Vagina (tissue), 2 donors: ENCODE measurements at regions not wholly inside any gene's neighbourhood (a gene's known extent, or its start where the extent isn't known, plus 50 kb on each side); places are given as distances from the start of the nearest gene placed in this dataset.

ENCODE experiments used
- DNase-seq, 2 donors: peaks; one replicate each; pipeline ENCODE4 v3.0.0-alpha.2; 2017; ENCODE audit errors: extremely low spot score in 2 of 2
- H3K27ac ChIP-seq: fragments of 200-600 bp; sonication (generic); one replicate; pipeline ENCODE4 v1.5.1; 2019
- H3K27me3 ChIP-seq: fragments of 200-600 bp; sonication (generic); one replicate; pipeline ENCODE4 v1.5.1; 2019
- H3K36me3 ChIP-seq, 2 donors: fragments of 200-600 bp; sonication (generic); one replicate each; pipeline ENCODE4 v1.5.1; 2017 to 2019
- H3K4me1 ChIP-seq: fragments of 200-600 bp; sonication (generic); one replicate; pipeline ENCODE4 v1.5.1; 2019
- H3K4me3 ChIP-seq, 2 donors: fragments of 200-600 bp; sonication (generic); 1 replicate in 1 of 2; 2 replicates in 1 of 2; pipeline ENCODE4 v1.5.1; 2016 to 2019
- H3K9me3 ChIP-seq: fragments of 200-600 bp; sonication (generic); one replicate; pipeline ENCODE4 v1.5.1; 2019
- POLR2A ChIP-seq, 2 donors: fragments of 450-650 bp; IDR thresholded peaks; one replicate each; pipeline ENCODE4 v1.6.1; 2017; ENCODE audit warnings: antibody characterized with exemption in 2 of 2, mild to moderate bottlenecking in 2 of 2, moderate library complexity in 2 of 2
- POLR2AphosphoS5 ChIP-seq, 2 donors: sonication (generic); formaldehyde crosslinking; IDR thresholded peaks; one replicate each; pipeline ENCODE4 v1.9.0; 2017; ENCODE audit warnings: antibody characterized with exemption in 2 of 2, mild to moderate bottlenecking in 2 of 2, low read depth in 1 of 2; ENCODE audit not compliant: insufficient read depth in 1 of 2
- intact Hi-C: fragments of 100-400 bp; cut with DNase I; formaldehyde crosslinking; loops from one replicate; pipeline ENCODE4 v1.15.1; 2023
- TF ChIP-seq, protein P1 (sequence below), 3 experiments: fragments of 450-650 bp in 2 of 3; fragments of 200-600 bp in 1 of 3; sonication (generic) in 1 of 3; IDR thresholded peaks; one replicate each; pipeline ENCODE4 v1.5.1; 2017 to 2019; ENCODE audit warnings: antibody characterized with exemption in 3 of 3, mild to moderate bottlenecking in 2 of 3, moderate library complexity in 2 of 3

- intact Hi-C loops, result no loop called here
- DNase-seq, result no peak
- no peaks in the 10 kb centered on the region for H3K9me3 ChIP-seq
- H3K27me3 ChIP-seq, result no peaks in the 10 kb centered on the region
- H3K4me1 ChIP-seq, result peaks cover 28% of the 10 kb centered on the region
- peak overlapping the region; percentile 1 to 29 for H3K4me3 ChIP-seq
- no peaks in the 10 kb centered on the region for H3K36me3 ChIP-seq
- TF ChIP-seq POLR2A (IDR thresholded peaks at IDR 0.05) (no peak), POLR2AphosphoS5 (IDR thresholded peaks at IDR 0.05; ENCODE audit: insufficient read depth in 1 of 2, low read depth in 1 of 2) (no peak)
- TF ChIP-seq, protein P1, sequence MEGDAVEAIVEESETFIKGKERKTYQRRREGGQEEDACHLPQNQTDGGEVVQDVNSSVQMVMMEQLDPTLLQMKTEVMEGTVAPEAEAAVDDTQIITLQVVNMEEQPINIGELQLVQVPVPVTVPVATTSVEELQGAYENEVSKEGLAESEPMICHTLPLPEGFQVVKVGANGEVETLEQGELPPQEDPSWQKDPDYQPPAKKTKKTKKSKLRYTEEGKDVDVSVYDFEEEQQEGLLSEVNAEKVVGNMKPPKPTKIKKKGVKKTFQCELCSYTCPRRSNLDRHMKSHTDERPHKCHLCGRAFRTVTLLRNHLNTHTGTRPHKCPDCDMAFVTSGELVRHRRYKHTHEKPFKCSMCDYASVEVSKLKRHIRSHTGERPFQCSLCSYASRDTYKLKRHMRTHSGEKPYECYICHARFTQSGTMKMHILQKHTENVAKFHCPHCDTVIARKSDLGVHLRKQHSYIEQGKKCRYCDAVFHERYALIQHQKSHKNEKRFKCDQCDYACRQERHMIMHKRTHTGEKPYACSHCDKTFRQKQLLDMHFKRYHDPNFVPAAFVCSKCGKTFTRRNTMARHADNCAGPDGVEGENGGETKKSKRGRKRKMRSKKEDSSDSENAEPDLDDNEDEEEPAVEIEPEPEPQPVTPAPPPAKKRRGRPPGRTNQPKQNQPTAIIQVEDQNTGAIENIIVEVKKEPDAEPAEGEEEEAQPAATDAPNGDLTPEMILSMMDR (IDR thresholded peaks at IDR 0.05), result no peak
- peak overlapping the region; percentile 69 for H3K27ac ChIP-seq
Observed at GRCh38 chr6:146914489-146915483, 289.4 kb upstream of the STXBP5 start.

GRCh38 chr6:146915671-146916127 is 288.5 kb upstream of the STXBP5 start:
- TF ChIP-seq, protein P1 (IDR thresholded peaks at IDR 0.05), result no peak
- TF ChIP-seq POLR2A (IDR thresholded peaks at IDR 0.05) (no peak), POLR2AphosphoS5 (IDR thresholded peaks at IDR 0.05; ENCODE audit: insufficient read depth in 1 of 2, low read depth in 1 of 2) (no peak)
- intact Hi-C loops, result no loop called here
- H3K4me1 ChIP-seq, result peaks cover 28% of the 10 kb centered on the region
- no peak for DNase-seq
- no peaks in the 10 kb centered on the region for H3K36me3 ChIP-seq
- H3K27ac ChIP-seq, result peak overlapping the region; percentile 69
- peak overlapping the region in 1 of 2 donors; percentile 29 for H3K4me3 ChIP-seq
- no peaks in the 10 kb centered on the region for H3K9me3 ChIP-seq
- no peaks in the 10 kb centered on the region for H3K27me3 ChIP-seq

GRCh38 chr6:146916435-146917025 is 287.7 kb upstream of the STXBP5 start:
- Histone ChIP-seq H3K36me3 (no peaks in the 10 kb centered on the region), H3K9me3 (no peaks in the 10 kb centered on the region), H3K27me3 (no peaks in the 10 kb centered on the region), H3K27ac (no peak overlapping the region), H3K4me1 (peaks cover 28% of the 10 kb centered on the region), H3K4me3 (no peak overlapping the region)
- intact Hi-C loops, result no loop called here
- no peak for DNase-seq
- no peak for TF ChIP-seq POLR2AphosphoS5 (IDR thresholded peaks at IDR 0.05; ENCODE audit: insufficient read depth in 1 of 2, low read depth in 1 of 2)
- TF ChIP-seq, protein P1 (IDR thresholded peaks at IDR 0.05), result no peak
- no peak for TF ChIP-seq POLR2A (IDR thresholded peaks at IDR 0.05)

DNA sequence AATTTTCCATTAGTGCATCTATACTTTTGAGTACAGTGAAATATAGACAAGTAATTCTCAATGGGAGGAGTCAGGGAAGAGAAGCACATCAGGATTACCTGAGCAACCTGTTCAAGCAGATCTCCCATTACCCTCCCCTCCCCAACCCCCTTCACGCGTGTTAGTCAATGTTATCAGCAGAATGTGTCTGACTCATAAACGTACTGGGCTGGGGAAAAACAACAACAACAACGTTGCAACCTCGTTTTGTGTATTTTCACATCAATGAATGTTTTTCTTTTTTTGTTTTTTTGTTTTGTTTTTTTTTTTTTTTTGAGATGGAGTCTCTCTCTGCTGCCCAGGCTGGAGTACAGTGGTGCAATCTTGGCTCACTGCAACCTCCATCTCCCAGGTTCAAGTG is 287.0 kb upstream of the STXBP5 start:
- H3K27me3 ChIP-seq, result no peaks in the 10 kb centered on the region
- H3K4me3 ChIP-seq, result no peak overlapping the region
- no peaks in the 10 kb centered on the region for H3K36me3 ChIP-seq
- peaks cover 28% of the 10 kb centered on the region for H3K4me1 ChIP-seq
- DNase-seq, result no peak
- intact Hi-C loops, result no loop called here
- TF ChIP-seq POLR2A (IDR thresholded peaks at IDR 0.05), result no peak
- no peak overlapping the region for H3K27ac ChIP-seq
- H3K9me3 ChIP-seq, result no peaks in the 10 kb centered on the region

DNA sequence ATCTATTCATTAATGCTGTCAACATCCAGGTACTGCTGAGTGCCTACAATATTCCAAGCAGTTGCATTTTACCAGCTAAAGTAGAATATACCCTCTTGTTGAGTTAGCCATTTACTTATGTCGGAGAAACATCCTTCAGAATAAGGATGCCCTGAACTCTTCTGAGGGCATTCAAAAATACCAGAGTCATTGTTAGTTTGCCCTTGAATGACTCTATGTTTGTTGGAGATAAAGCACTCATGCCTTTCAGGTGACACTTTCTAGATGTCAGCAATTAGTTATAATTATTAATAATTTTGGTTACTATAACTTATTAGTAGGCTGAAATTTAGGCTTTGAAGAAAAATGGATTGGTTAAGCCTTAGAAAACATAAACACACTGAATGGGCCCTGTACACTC is 286.2 kb upstream of the STXBP5 start:
- Histone ChIP-seq H3K27me3 (no peaks in the 10 kb centered on the region), H3K4me1 (peaks cover 26% of the 10 kb centered on the region), H3K4me3 (no peak overlapping the region), H3K27ac (no peak overlapping the region), H3K9me3 (no peaks in the 10 kb centered on the region), H3K36me3 (no peaks in the 10 kb centered on the region)
- no peak for DNase-seq
- intact Hi-C loops, result no loop called here
- TF ChIP-seq, protein P1 (IDR thresholded peaks at IDR 0.05), result no peak
- TF ChIP-seq POLR2AphosphoS5 (IDR thresholded peaks at IDR 0.05; ENCODE audit: insufficient read depth in 1 of 2, low read depth in 1 of 2), result no peak
- TF ChIP-seq POLR2A (IDR thresholded peaks at IDR 0.05), result no peak
